SK-MEL-5 (cell line): ENCODE measurements at regions not wholly inside any gene's neighbourhood (a gene's known extent, or its start where the extent isn't known, plus 50 kb on each side); places are given as distances from the start of the nearest gene placed in this dataset.
"Not testable (repeated sequence)": the region's sequence is repeated elsewhere in the genome, so short reads cannot be mapped to it uniquely, and the experiment has no call there.

Source experiments
- DNase-seq: peaks from one replicate; pipeline ENCODE4 v3.0.0-alpha.2; 2016; ENCODE audit warnings: low read depth, low spot score
- in situ Hi-C: cut with HindIII; loops from 2 replicates; pipeline ENCODE4 v1.10.0; 2016; ENCODE audit warnings: low sequenced_read_pairs, high pct_unique_total_duplicates, low pct_unique_long_range_greater_than_20kb

DNA sequence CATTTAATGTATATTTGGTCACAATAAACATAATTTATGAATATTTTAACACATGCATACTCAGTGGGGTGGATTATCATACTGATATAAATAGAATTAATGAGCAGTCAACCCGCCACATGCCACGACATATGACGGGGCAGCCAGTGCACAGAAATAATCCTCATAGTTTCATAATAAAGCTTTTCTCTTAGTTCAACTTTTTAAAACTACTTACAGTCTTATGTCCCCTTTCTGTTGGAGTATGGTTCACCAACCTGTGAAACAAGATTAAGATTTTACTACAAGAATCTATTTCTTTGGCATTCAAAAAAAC, 75.6 kb upstream of the ETAA1 start:
- in situ Hi-C loops: no loop called here

DNA sequence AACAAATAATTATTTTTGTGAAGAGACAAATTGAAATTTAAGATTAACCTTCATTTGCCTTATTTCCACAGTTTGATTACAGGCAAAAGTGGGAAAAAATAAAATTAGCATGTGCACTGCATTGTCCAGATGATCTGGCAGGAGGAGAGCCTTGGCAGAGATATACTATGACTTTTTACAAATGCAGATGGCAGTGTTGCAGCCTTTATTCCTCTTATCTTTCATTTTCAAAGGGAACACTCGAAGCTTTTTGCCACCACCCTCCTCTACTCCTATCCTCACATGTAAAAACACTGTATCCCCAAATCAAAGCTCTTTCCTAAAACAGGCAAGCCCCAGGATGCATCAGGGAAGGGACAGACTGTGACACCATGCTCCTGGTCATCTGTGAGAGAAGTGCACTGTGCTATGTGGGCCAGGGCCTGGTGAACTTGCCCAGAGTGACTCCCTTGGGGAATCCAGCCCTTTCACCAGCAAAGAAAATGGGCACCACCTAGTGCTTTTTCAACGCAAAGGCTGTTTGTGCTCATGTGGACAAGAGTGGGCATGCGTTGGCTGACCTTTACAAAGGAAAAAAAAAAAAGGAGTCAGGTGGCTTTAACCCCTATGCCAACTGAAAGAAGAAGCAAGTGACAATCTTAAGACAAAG, 74.7 kb upstream of the ETAA1 start:
- DNase-seq: peak; percentile 97
- in situ Hi-C loops: no loop called here

More for the DNA sequence above, 75.6 kb upstream of the ETAA1 start:
- no peak for DNase-seq

DNA sequence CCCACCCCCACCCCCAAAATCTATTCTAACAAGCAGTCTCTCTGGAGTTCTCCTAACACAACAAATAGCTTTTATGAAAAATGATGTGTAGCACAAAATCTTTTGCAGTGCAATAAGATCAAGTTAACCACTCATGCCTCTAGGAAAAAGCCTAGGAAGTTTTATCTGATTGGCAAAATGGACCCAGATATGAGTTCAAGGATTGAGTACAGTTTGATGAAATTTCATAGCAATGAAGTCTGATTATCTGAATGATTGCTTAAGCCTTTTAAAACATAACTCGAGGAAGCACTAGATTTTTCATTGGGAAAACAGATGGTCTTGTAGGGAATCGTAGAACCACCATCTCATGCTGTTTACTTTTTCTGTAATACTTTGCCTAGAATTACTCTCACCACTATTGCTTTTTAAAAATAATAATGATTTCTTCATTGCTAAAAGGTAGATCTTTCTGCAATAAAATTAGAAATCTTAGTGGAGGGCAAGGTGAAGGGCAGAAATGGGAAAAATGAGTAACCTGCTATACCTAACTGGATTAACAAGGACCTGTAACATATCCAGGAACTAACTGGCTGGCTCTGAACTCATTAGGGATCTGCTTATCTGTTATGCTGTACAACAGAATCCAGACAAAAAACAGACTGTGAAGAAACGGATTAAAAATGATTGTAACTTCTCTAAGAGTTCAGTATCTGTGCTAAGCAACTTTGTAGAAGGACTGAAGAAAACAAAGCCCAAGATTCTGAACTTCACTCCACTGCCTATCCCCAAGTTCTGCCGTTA, 73.7 kb upstream of the ETAA1 start:
- in situ Hi-C loops: no loop called here

DNA sequence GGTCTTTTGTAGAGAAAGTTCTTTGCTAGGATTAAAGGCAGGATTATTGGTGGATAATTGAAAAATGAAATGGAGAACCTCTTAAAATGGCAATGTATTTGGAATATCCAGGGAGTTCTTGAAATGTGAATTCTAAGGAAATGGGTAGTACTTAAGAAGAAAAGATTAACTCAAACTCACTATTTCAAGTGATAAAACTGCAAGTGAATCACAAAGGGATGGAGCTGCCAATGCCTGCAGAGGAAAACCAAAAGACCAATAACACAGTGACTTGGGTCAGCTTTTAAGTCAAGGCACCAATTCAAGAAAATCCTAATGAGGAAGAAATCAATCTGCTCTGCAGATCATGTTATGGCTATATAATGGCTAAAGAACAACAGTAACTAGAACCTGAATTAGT, 67.6 kb upstream of the ETAA1 start:
- in situ Hi-C loops: no loop called here
- DNase-seq: no peak

More for the DNA sequence above, 73.7 kb upstream of the ETAA1 start:
- DNase-seq: no peak

DNA sequence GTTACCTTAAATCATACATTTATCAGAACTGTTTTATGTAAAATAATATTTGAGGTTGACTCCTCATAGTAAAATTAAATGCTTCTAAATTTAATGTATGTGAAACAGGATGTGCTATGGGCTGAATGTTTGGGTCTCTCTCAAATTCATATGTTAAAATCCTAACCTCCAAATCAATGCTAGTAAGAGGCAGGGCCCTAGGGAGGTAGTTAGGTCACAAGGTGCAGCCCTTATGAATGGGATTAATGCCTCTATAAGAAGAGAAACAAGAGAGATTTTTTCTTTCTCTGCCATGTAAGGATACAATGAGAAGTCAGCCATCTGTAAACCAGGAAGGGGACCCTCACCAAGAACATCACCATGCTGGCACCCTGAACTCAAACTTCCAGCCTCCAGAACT, 67.2 kb upstream of the ETAA1 start:
- in situ Hi-C loops: no loop called here
- DNase-seq: no peak

DNA sequence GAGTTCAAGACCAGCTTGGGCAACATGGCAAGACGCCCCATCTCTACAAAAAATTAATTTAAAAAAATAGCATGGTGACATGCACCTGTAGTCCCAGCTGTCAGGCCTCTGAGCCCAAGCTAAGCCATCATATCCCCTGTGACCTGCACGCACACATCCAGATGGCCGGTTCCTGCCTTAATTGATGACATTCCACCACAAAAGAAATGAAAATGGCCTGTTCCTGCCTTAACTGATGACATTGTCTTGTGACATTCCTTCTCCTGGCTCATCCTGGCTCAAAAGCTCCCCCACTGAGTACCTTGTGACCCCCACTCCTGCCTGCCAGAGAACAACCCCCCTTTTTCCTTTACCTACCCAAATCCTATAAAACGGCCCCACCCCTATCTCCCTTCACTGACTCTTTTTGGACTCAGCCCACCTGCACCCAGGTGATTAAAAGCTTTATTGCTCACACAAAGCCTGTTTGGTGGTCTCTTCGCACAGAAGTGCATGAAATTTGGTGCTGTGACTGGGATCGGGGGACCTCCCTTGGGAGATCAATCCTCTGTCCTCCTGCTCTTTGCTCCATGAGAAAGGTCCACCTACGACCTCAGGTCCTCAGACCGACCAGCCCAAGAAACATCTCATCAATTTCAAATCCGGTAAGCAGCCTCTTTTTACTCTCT, 65.6 kb upstream of the ETAA1 start:
- DNase-seq, in situ Hi-C loops: not testable (repeated sequence)

DNA sequence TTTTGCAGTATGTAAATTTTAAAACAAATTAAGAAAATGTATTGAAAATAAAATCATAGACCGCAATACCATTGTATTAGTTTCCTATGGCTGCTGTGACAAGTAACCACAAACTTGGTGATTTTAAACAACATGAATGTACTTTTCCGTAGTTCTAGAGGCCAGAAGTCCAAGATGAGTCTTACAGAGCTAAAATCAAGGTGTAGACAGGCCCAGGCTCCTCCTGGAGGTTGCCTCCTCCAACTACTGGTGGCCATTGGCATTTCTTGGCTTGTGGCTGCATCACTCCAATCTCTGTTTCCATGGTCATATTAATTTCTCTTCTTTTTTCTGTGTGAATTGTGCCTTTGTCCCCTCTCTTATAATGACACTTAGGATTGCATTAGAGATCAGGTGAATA, 59.2 kb upstream of the ETAA1 start:
- no peak for DNase-seq
- in situ Hi-C loops: no loop called here

DNA sequence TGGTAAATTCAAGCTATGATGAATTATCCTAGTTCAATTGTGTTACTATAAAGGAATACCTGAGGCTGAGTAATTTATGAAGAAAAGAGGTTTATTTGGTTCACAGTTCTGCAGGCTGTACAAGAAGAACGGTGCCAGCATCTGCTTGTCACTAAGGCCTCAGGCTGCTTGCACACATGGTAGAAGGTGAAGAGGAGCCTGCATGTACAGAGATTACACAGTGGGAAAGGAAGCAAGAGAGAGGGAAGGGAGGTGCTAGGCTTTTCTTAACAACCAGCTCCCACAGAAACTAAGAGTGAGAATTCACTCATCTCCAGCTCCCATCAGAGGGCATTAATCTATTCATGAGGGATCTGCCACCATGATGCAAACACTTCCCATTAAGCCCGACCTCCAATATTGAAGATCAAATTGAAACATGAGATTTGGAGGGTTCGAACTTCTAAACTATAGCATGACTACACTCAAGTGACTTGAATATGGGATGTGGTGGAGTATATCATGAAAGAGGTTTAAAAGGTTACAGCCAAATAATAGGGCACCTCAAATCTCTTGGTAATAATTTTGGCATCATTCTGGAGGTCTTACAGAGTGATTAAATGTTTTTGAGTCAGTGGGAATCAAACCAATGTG, 58.4 kb upstream of the ETAA1 start:
- in situ Hi-C loops: no loop called here

DNA sequence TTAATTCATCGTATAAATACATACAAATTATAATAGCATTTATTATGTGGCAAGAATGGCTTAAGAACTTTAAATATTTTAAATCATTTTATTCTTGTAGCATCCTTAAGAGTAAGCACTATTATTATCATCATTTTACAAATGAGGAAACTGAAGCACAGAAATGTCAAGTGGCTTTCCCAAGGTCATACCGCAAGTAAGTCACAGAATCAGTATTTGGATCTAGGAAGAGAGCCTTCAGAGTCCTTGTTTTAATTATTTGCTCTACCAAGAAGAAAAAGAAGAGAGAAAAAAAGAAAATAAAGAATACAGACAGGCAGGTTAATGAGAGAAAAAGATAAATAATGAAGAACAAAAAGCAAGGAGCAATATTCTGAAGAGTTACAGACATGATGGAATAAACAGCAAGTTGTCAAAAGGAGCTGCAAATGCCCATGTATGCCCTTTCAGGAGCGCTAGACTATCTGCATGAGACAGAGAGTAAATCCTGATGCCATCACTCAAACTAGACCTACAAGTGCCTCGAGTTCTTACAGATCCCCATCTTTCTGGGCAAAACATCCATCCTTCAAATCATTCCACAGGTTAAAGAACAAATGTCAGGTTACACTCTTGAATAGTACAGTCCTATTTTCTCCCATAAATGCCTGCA, 57.8 kb upstream of the ETAA1 start:
- in situ Hi-C loops: no loop called here
- no peak for DNase-seq

More for the DNA sequence above, 58.4 kb upstream of the ETAA1 start:
- no peak for DNase-seq

DNA sequence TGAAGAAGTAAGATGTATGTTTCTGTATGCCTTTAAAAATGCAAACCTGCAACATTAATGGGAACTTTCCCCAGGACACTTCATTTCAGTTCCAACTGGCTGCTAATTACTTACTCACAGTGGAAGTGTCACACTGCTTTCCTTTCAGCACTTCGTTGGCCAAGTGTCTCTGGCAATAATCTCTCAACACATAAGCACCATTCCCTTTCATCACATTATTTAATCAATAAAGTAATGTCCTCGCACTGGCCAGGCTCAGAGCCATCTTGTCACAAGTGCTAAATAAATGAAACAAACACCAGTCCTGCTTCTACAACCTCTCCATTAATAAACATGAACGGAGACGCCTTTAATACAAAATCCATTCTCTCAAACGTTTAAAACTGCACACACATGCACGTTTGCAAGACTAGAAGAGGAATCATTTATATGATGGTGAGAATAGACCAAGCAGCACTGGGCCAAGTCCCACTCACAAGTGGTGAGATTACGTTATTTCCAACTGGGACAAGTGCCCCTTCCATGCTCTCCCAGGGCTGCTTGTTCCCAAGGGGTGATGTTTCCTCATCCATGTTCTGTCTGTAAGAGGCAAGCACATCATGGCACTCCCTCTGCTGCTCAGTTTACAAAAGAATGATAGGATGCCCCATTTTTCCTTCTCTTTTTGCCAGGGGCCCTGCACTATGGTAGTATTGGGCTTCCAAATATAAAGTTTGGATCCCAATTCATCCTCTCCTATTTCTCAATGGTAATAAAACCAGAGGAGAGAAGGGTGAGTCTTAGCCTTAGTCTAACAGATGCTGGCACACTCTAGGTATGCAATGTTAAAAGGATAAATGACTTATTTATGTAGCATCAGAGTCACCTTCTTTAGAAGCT, 56.8 kb upstream of the ETAA1 start:
- DNase-seq: no peak
- in situ Hi-C loops: no loop called here

DNA sequence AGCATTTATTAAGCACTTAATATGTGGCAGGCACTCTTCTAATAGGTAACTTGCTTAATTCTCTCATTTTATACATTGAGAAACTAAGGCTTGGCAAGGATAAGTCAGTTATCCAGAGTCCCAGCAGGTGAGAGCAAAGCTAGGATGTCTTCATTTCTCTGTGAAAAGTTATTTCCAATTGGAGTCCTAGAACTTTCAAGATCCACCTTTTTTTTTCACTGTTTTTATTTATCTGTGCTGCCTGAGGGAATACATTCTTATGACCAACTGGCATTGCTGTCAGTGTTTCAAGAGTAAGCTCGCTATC, 56.2 kb upstream of the ETAA1 start:
- in situ Hi-C loops: no loop called here
- no peak for DNase-seq

DNA sequence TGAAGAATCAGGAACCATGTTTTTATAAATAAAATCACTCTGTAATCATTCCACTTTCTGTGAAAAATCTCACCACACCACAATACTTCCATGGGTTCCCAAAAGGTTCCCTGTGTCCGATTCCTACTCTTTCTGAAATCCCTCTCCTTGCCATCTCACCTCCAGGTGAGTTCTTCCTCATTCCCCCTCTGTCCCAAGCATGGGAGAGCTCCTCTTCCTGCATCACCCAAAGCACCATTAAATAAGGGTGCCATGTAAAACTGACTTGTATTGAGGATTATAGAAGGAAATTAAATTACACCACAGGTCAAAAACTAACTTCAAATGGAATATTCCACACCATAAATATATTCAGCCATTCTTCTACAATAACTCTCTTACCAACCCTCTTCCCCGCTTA, 55.8 kb upstream of the ETAA1 start:
- DNase-seq: no peak
- in situ Hi-C loops: no loop called here

DNA sequence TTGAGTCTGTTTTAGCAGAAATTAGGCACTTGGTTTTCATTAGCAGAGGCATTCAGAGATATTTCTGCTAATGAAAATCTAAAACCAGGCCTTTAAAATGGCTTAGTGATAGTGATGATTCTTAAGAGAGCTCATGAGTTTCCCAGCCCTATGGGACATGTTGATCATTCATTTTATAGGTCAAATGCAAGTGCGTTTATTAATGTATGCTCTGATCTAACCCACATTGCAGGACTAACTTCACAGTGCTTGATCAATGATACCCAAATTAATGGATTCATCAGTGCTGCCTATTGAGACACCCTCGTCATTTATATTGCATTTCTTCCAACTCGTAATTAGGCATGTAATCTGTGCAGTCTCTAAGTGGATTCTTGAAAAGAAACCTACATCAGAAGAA, 54.7 kb upstream of the ETAA1 start:
- in situ Hi-C loops: no loop called here
- no peak for DNase-seq

DNA sequence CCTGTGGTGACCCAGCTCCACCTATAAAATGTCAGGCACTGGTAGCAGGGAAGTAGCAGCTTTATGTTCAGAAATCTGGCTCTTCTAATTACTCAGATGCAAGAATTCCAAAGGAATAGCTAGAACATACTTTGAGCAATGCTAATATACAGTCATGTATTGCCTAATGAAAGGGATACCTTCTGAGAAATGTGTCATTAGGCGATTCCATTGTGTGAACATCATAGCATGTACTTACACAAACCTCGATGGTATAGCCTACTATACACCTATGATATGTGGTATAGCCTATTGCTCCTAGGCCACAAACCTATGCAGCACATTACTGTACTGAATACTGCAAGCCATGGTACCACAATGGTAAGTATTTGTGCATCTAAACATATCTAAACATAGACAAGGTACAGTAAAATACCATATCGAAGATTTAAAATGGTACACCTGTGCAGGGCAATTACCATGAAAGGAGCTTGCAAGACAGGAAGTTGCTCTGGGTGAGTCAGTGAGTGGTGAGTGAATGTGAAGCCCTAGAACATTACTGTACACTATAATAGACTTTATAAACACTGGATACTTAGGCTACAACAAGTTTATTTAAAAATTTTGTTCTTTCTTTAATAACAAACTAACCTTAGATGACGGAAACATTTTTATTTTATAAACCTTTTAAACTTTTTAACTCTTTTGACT, 50.3 kb upstream of the ETAA1 start:
- in situ Hi-C loops: no loop called here
- no peak for DNase-seq
